IPS-18c (cell line): ENCODE measurements at regions not wholly inside any gene's neighbourhood (a gene's known extent, or its start where the extent isn't known, plus 50 kb on each side); places are given as distances from the start of the nearest gene placed in this dataset.

Source experiments
- H3K4me3 ChIP-seq: 2 replicates; pipeline ENCODE4 v1.7.0; 2013; ENCODE audit warnings: low read depth, mild to moderate bottlenecking, low read length, moderate library complexity; ENCODE audit not compliant: insufficient read depth
- H3K9me3 ChIP-seq: one replicate; pipeline ENCODE4 v1.6.1; 2013; ENCODE audit warnings: mild to moderate bottlenecking, low read length, moderate library complexity; ENCODE audit not compliant: control insufficient read depth, insufficient read depth

DNA sequence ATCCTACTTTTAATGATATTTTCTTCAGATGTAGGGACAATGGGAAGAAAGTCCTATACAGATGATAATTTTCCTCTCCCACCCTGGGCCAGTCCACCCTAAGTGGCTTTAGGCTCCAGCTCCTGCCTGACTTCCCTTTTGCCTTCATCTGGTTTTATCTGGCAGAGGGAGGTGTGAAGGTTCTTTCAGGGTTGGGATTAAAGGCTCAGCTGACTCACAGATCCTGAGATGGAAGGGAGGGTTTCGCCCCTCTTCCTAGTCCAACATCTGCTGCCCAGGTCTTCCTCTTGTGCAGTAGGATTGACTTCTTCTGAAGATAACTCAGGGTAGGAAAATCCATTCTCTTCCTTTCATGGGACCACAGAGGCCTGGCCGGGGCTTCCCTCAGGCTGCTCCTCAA is 362.4 kb upstream of the KAZN start:
- H3K9me3 ChIP-seq: peaks cover 2% of the 10 kb centered on the region
- H3K4me3 ChIP-seq: no peak overlapping the region

DNA sequence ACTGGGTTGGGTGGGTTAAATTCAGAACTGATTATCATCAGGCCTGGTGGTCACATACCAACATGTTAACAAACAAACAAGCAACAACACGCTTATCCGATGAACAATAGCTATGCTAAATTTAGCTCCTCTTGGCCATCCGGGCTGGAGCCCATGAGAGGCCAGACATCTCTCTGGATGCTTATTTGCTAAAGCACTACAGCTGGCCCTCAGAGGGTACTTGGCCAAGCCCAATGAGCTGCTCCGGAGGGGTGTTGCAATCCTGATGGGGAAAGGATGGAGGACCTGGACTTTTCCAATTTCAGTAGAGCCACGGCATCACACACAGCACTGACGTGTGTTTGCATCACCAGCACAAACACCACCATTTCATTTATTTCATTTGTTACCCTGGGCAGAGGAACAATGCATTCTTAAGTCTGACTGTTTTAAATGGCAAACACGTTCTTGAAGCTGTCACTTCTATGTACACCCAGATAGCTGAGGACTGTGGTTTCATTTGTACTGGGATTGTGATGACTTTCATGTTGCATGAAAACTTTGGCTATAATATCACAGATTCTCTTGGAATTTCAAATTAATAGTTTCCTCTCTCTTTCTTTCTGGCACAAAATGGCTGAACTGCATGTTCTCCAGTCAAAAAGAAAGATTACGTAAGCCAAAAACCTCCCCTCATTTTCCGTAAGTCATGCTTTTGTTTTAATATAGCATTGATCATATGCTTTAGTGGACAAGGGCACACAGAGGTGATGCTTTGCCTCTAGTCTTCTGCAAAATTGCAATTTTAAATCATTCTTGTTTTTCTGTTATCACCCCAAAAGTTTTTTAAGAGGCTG is 359.8 kb upstream of the KAZN start:
- no peaks in the 10 kb centered on the region for H3K9me3 ChIP-seq
- H3K4me3 ChIP-seq: no peak overlapping the region

DNA sequence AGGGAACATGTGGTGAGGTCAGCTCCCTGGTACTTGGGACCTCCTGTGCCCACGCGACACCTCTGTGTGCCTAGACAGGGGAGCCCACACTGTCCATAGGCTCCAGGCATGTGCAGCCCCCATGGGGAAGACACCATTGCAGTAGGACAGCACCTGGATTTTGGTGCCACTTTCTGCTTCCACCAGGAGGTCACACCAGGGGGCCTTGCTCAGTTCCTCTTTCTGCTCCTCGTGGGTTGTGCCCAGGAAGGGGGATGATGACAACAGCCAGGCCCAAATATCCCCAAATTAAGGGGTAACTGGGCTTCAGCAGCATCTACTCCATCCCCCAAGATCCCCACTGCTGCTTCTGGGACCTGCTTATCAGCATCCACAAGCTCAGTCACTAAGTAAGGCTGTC is 358.2 kb upstream of the KAZN start:
- Histone ChIP-seq H3K9me3 (no peaks in the 10 kb centered on the region), H3K4me3 (no peak overlapping the region)

DNA sequence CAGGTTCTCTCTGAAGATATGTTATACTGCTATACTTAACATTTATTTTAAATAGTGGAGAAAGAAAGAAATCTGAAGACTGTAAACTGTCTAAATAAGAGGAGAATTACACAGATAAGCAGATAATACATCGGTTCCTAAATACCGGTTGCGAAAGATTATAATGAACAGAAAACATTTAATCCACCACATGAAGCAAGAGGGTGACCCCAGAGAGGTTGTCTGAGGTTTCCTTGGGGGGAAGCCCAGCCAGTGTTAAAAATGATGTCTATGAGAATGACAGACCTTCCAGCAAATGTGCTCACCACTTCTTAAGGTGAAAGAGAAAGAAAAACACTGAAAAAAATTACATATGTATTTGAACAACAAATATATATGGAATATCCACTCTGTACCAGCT is 356.4 kb upstream of the KAZN start:
- no peaks in the 10 kb centered on the region for H3K9me3 ChIP-seq
- H3K4me3 ChIP-seq: no peak overlapping the region

DNA sequence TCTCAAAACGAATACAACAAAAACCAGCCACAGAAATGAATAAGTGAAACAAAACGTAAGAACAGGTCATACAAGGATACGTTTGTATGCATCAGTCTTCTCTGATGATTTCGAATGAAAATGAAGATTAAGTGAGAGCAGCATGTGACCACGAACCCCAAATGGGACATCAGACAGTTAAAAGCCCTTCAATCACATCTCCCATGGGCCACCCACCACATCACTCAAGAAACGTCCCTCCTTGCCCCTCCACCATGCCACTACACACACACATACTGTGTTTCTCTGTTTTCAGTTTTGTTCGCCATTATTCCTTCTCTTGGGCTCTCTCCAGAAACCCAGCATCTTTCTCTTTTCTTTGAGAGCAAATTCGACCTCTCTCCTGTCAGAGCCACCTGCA is 355.6 kb upstream of the KAZN start:
- H3K9me3 ChIP-seq: no peaks in the 10 kb centered on the region
- no peak overlapping the region for H3K4me3 ChIP-seq

DNA sequence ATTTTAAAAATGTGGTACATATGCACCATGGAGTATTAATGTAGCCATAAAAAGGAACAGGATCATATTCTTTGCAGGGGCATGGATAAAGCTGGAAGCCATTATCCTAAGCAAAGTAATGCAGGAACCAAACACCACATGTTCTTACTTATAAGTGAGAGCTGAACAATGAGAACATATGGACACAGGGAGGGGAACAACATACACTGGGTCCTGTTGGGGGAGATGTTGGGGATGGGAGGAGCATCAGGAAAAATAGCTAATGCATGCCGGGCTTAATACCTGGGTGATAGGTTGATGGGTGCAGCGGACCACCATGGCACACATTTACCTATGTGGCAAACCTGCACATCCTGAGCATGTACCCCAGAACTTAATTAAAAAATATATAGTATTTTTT is 352.5 kb upstream of the KAZN start:
- H3K4me3 ChIP-seq: no peak overlapping the region
- no peaks in the 10 kb centered on the region for H3K9me3 ChIP-seq

DNA sequence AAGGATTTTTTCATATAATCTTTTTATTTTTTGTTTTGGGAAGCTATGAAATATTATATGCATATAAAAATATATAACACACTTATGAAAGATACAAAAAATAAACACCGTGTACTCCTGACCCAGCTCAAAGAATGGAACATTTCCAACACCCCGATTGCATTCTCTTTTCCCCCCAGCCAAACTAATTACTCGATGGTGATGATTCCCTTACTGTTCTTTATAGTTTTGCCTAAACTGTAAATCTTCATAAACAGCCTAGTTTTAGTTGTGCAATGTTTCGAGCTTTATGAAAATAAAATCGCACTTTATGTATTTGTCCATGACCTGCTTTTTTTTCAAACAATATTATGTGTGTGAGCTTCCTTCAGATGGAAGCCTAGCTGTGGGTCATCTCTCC is 352.0 kb upstream of the KAZN start:
- H3K9me3 ChIP-seq: no peaks in the 10 kb centered on the region
- H3K4me3 ChIP-seq: no peak overlapping the region

DNA sequence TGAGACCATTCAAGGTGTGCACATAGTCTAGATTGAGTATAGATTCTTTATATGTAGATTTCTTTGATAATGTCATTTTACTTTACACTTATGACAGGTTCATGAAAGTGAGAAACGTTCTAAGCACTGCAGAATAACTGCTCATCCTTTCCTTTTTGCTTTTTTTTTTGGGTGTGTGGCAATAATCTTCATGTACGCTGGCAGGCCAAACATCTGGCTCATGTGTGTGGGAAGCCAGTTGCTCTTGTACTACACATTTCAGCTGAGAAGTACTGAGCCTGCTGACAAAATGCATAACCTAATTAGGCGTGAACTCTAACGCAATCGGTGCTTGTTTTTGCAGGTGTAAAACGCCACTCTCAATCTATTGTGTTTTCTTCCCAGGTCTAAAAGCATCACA is 350.8 kb upstream of the KAZN start:
- no peak overlapping the region for H3K4me3 ChIP-seq

DNA sequence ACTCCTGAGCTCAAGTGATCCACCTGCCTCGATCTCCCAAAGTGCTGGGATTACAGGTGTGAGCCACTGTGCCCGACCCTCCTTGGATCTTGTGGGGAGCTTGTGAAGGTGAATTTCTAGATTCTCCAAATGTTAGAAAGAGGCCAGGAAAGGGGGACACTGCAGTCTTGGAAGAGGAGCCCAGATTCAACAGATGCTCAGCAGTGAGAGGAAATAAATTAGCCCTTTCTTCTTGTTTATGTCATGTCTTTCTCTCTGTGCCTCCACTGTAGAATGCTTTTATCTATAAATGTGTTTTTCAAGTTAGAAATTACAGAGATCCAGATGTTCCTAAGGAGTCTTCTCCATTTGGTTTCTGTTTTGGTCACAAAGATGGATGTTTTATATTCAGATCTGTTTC is 346.6 kb upstream of the KAZN start:
- H3K4me3 ChIP-seq: no peak overlapping the region
- H3K9me3 ChIP-seq: no peaks in the 10 kb centered on the region

More for the DNA sequence above, 350.8 kb upstream of the KAZN start:
- H3K9me3 ChIP-seq: no peaks in the 10 kb centered on the region

DNA sequence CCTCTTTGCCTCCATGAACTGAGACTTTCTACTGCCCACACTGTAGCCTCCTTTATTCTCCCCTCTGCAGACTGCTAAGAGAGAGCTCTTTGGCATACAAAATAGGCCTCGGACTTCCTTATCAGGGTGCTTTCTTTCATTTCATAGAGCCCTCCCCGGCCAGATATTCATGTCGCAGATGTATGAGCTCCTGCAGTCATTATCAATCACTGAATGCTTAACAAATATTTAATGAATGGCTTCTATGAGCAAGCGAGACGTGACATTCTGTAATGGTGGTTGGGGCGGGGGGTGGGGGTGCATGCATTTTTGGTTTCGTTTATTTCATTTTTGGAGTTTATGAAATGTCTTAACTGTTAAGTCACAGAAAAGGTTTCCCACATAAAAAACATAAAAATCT is 344.8 kb upstream of the KAZN start:
- Histone ChIP-seq H3K4me3 (no peak overlapping the region), H3K9me3 (no peaks in the 10 kb centered on the region)

DNA sequence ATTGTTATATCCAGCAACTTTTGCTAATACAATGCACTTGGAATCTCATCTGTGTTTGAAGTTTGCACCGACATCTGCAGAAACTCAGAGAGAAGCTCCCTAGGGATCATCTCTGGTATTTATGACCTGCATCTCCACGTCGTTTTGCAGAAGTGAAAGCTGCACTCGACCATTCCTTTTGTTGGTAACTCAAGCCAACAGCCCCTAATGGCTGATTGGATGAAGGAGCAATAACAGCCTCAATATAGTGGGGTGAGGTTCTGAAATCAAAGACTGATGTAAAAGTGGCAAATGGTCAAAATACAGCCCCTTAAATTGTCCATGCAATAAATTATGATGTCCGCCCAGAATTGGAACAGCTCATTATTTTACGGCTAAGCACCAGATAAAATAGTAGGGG is 344.2 kb upstream of the KAZN start:
- Histone ChIP-seq H3K9me3 (no peaks in the 10 kb centered on the region), H3K4me3 (no peak overlapping the region)

DNA sequence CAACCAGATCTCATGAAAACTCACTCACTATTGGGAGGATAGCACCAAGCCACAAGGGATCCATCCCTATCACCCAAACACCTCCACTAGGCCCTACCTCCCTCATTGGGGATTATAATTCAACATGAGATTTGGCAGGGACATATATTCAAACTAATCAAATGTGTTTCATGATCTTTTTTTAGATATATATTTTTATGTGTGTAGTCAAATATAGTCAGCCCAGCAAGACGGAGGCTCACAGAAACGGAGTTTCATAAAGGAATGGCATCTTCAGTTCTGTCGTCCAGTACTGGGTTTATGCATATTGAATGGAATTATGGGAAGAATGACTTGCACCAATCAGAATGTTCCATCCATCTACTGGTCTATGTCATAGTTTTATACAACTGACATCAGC is 343.3 kb upstream of the KAZN start:
- no peaks in the 10 kb centered on the region for H3K9me3 ChIP-seq
- H3K4me3 ChIP-seq: no peak overlapping the region

DNA sequence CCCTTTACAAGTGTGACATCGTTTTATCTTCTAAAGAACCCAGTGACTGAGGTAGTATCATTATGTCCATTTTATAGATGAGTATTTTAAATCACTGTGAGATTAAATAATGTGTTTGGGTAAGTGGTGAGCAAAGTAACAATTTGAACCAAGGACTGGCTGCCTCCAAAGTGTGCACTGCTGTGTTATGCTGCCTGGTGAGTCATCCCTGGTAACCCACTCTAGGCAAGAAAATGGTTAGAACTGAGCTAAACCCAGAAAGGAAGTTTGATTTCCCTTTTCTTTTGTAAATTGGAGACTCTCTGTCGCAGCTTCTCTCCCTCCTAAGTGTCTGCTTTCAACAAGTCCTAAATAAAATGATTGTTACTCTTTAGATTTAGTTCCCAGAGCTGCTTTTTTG is 342.8 kb upstream of the KAZN start:
- Histone ChIP-seq H3K9me3 (no peaks in the 10 kb centered on the region), H3K4me3 (no peak overlapping the region)

DNA sequence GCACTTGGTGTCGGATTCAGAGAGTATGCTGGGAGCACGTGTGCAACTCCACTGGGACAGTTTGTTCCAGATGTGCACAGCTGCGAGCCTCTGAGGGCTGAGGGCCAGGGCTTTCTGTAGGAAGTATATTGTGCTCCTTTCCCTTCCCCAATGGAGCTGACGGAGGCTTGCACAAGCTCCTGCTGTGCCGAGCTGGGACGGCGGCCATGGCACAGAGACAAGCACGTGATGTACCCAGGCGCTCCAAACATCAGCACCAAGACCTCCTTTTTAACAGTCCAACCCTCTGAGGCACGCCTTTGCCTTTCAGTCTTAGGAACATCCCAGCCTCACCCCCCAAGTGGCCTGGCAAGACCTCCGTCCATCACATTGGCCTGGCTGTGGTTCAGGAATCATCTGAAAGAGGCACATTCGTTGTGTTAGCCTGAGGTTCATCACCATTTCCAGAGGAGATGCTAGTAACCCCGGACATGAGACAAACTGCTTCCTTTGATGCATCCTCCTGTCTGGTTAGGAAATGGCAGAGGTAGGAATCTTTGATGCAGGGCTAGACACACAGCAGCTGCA is 339.2 kb upstream of the KAZN start:
- Histone ChIP-seq H3K9me3 (no peaks in the 10 kb centered on the region), H3K4me3 (no peak overlapping the region)

DNA sequence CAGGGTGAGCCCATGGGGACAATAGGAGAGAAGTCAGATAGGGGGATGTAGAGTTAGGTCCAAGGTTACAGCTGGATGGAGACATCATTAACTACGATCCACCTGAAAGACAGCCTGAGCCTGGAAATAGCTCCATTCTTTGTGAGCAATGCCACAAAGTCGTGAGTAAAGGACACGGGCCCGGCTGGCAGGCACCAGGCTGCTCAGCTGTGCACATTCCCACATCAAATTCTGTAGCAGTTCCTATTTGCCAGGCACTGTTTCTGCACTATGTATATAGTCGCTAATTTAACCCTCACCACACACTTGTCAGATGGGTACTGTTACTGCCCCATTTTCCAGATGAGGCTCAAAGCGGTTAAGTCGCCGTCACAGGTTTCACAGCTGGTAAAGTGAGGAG is 338.0 kb upstream of the KAZN start:
- H3K9me3 ChIP-seq: no peaks in the 10 kb centered on the region
- no peak overlapping the region for H3K4me3 ChIP-seq

DNA sequence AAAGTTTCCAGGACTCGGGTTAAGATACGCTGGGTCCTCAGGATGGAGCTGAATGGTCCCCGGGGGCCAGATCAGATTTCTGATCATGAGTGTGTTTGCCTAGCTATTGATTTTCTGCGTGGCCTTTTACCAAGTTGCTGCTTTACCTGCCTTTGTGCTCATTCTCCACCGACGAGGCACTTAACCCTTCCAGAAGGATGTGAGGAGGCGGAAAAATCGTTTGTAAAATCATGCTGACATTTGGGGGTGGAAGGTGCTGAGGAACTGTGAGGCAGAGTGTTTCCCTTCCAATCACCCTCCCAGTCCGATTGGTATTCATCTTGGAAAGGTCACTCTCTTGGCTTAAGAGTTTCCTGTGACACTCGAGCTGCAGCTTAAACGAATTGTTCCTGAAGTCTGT is 337.1 kb upstream of the KAZN start:
- H3K9me3 ChIP-seq: no peaks in the 10 kb centered on the region
- H3K4me3 ChIP-seq: no peak overlapping the region

DNA sequence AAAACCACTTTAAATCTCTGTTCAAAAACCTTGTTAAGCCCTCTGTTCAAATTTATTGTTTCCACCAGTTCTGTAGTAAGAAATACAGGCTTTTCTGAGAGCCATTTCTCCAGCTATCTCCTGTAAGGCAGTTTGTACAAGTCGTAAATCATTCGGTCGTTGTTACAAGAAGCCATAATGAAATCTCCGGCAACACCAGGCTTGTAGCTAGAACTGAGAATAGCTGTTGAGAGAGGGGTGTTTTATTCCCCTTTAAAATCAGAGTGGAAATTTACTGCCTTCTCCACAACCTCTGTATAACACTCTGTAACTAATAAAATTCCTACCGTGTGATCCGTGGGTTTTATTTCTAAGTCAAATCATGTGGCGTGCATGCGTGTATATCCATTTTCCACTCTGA is 335.8 kb upstream of the KAZN start:
- Histone ChIP-seq H3K4me3 (no peak overlapping the region), H3K9me3 (no peaks in the 10 kb centered on the region)

DNA sequence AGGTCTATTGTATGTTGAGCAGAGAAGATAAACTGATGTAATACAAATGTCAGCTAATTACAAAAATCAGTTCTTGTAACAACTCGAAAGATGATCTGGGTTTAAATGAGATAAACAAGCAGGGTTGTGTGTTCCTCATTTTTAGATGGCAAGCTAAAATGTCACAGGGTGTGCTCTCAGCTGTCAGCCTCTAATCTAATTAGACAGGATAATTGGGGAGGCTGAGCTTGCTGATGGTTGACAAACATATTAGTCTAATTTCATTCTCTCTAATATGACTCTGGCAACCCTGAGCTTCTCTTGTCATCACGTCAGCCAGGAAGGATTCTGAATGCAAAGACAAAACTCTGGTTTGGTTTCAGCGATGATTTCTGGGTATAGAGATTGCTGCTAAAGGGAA is 335.3 kb upstream of the KAZN start:
- Histone ChIP-seq H3K9me3 (no peaks in the 10 kb centered on the region), H3K4me3 (no peak overlapping the region)

DNA sequence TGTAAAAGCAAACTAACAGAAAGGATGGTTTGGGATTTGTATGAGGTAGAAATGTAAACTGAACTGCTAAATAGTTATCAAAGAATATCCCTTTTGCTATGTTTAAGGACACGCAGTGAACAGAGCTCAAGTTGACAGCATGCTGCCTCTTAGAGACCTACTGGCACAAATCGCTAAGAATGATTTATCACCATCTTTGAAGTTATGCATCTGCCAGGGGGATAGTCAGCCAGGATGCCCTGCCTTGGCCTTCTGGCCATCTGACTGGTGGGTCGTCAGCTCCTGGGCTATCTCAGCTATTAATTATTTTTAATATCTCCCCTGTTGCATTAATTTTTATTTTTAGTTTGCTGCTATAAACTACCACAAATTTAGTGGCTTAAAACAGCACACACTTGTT is 334.8 kb upstream of the KAZN start:
- no peaks in the 10 kb centered on the region for H3K9me3 ChIP-seq
- H3K4me3 ChIP-seq: no peak overlapping the region
